T-helper 1 cell treated with Interleukin-12 subunit alpha and Interleukin-12 subunit beta and Interleukin-4 antibody, amounts not matched to agents 30 ng/mL and 1 ng/mL, for 36 hours (primary cell): ENCODE measurements at regions not wholly inside any gene's neighbourhood (a gene's known extent, or its start where the extent isn't known, plus 50 kb on each side); places are given as distances from the start of the nearest gene placed in this dataset.

Experiments
- intact Hi-C: fragments of 100-400 bp; cut with micrococcal nuclease; formaldehyde crosslinking; loops from one replicate; pipeline ENCODE4 v1.15.1; 2024

DNA sequence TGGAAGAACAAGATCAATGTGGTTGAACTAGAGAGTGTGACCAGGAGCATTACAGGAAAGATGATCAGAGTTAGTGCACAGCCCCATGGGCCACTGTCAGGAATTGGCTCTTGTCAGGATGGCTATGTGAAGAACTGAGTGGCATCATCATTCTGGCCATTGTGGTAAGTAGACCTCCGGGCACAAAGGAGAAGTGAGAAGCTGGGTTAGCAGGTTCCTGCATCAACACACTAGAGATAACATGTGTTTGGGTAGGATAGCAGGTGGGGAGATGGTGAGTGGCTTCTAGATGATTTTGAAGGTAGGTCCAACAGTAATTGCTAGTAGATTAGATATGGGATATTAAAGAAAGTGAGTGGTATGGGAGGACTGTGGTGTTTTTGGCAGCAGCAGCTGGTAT, 408.2 kb downstream of the TSN start:
- intact Hi-C loops = no loop called here

DNA sequence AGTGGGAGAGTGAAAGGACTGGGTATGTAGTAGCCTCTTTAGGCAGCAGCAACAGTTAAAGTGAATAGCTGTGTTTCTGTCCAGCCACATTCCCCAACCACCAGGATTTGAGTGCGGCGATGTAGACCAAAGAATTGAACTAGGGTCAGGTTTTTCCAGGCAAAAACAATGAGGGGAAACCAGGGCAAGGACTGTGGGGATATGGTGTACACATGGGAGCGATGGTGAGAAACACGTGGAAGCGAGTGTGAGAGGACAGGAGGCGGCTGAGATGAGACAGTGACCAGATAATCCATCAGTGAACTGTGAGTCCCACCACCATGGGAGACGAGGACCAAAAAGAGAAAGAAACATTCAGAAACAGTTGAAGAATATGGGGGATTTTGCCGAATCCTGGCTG, 409.5 kb downstream of the TSN start:
- intact Hi-C loops = no loop called here

GRCh38 chr2:122166820-122167219, 411.4 kb downstream of the TSN start:
- intact Hi-C loops = no loop called here

DNA sequence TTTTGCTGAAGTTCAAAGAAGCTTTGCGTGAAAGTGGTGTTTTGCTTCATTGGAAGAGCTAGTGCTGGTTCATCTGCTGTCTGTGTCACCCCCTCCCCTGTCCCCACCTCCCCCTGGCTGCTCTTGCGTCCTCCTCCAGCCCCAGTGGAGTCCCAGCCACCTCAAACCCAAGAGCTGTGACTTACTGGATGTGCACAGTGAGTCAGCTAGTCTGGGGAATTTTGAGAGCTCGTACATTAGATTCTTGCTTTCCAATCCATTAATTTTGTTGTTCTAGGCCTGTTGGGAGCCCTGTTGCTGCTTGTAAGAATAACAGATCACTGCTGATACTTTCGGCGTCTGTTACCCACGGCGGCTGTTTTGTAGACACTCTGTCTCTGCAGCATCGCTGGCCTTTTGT, 412.1 kb downstream of the TSN start:
- intact Hi-C loops = no loop called here

GRCh38 chr2:122168799-122169198, 413.3 kb downstream of the TSN start:
- intact Hi-C loops = no loop called here

- intact Hi-C loops = no loop called here
Observed at GRCh38 chr2:122172812-122173211, 417.4 kb downstream of the TSN start.

- intact Hi-C loops = no loop called here
Observed at GRCh38 chr2:122174061-122174460, 418.6 kb downstream of the TSN start.

DNA sequence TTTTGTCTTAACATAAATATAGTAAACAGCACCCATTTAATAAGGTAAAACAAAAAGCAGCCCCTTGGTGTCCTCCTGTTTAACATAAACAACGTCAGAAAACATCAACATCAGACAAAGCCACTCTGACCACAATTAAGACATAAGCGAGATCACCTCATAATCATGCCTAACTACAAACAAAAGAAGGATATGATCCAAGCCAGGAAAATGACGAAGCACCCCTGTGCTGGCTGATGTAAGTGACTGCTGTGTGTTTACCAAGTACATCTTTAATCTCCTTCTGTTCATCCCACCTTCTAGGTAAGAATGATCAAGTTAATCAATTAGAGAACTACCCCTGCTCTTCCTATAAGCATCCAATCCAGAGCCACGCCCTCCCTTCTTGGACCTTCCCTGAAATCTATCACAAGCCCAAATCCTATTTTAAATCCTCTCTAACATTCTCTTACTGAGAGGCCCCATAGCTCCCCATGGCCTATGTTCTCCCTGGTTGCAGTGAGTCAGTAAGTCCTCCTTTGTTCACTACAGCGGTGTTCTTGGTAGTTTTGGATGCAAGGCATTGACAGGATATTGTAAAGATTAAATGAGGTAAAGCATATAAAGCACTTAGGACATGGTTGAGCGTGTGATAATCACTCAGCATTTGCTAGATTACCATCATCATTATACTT, 424.2 kb downstream of the TSN start:
- intact Hi-C loops = no loop called here

DNA sequence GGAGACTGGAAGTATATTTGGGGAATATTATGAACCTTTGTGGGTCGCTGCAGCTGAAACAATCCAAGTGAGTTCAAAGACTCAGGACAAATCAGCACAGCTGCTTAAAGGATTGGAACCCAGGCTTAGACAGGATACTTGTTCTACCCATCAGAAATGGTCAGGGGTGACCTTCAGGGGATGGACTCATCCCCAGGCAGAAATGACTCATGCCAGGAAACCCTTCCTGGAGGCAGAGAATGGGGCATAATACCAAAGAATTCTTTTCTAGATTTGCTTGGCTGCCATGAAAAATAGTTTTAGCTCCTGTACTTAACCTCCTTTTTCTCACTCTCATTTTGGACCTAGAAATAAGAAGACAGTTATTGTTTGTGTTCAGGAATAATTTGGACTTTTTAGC, 425.5 kb downstream of the TSN start:
- intact Hi-C loops = no loop called here

DNA sequence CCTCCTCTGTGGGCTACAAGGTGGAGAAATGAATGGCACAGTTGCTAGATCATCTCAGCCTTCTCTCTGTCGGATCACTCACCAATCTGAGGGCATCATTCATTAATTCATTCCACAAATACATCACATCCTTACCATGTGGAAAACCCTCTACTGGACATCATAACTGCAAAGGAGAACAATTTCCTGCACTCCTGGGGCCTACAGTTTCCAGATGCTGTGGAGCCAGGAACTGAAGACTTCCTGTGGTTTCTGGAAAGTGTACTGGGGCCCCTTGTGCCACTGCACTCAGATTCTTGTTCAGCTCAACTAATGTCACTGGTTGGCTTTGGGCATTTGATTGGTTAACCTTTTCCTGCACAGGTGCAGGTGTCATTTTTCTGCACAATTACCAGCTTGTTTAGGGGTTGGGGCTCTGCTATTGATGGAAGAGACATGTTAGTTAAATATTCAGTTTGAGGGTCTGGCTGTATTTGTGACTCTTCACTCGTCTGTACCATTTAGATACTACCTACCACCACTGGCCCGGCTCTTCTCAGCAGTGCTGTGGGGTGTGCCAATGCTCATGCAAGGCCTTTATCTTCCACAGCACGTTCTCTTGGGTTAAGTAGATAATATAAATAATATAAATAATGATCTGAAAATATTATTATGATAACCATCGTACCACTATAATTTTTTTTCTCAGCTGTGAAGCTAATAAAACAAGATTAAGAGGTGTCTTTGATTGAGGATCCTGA, 427.3 kb downstream of the TSN start:
- intact Hi-C loops = no loop called here

DNA sequence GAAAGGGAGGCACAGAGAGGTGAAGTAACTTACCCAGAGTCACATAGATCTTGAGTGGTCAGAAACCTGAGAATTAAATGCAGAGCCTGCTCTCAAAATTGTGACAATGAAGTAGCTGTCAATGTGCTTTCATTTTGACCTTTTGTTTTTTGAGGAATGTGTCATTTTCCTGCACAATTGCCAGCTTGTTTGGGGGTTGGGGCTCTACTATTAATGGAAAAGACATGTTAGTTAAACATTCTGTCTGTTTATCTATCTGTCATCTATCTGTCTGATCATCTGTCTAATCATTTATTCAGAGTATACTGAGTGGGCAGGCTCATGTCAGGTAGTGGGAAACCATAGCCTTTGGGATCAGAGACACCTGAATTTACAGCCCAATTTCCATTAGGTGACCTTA, 428.4 kb downstream of the TSN start:
- intact Hi-C loops = no loop called here

- intact Hi-C loops = no loop called here
Observed at GRCh38 chr2:122186761-122187222, 431.3 kb downstream of the TSN start.

GRCh38 chr2:122191331-122191730, 435.9 kb downstream of the TSN start:
- intact Hi-C loops = no loop called here

DNA sequence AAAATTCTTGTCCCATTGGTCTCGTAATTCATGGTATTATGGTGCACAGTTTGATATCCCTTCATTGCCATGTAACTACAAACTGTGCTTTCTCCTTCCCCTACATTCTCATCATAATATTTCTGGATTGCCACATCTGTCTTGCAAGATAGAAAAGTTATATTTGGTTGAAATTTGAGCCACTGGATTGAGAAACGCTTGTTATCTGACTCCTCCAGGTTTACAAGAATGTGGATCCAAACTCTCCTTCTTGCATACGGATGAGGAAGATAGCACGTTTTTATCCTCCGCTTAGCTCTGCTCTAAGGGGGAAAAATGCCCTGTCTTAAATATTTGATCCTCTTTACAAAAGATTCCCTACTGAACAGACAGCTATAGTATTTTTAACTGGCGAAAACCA, 438.2 kb downstream of the TSN start:
- intact Hi-C loops = no loop called here

GRCh38 chr2:122194546-122194945, 439.1 kb downstream of the TSN start:
- intact Hi-C loops = no loop called here

GRCh38 chr2:122203523-122203922, 448.1 kb downstream of the TSN start:
- intact Hi-C loops = no loop called here

DNA sequence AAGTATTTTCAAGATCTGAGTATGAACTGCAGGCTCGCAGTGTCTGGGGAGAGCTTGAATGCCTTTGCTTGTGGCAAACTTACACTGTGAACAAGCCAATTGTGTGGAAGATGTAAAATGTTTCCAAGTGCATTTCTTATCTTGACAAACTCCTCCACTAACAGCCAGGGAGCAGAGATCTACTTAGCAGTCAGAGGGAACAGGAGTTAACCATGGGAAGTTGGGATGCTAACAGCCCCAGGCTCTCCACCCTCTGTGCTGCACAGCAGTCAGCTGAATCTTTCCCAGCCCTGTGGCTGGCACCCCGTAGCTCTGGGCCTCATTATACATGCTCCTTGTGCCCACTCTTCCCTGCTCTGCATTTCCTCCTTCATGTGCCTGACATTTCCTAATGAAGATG, 450.2 kb downstream of the TSN start:
- intact Hi-C loops = no loop called here

DNA sequence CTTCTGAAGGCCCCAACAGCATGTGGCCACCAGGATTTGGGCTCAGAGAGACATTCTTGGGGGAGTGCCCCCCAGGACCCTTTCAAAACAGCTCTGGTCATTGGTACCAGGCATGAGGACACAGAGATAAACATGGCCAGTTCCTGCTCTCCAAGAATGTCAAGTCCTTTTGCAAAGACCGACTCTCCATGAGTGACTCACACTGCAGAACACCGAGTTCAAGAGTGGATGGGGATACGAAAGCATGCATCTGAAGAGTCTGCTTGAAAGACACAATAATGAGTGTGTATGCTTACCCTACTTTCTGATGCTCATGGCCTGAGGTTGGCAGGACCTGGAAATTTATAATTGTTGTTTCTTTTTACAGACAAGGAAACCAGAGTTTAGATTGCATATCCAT, 450.6 kb downstream of the TSN start:
- intact Hi-C loops = no loop called here

GRCh38 chr2:122209377-122209776, 453.9 kb downstream of the TSN start:
- intact Hi-C loops = no loop called here

- intact Hi-C loops = no loop called here
Observed at GRCh38 chr2:122210065-122210464, 454.6 kb downstream of the TSN start.

DNA sequence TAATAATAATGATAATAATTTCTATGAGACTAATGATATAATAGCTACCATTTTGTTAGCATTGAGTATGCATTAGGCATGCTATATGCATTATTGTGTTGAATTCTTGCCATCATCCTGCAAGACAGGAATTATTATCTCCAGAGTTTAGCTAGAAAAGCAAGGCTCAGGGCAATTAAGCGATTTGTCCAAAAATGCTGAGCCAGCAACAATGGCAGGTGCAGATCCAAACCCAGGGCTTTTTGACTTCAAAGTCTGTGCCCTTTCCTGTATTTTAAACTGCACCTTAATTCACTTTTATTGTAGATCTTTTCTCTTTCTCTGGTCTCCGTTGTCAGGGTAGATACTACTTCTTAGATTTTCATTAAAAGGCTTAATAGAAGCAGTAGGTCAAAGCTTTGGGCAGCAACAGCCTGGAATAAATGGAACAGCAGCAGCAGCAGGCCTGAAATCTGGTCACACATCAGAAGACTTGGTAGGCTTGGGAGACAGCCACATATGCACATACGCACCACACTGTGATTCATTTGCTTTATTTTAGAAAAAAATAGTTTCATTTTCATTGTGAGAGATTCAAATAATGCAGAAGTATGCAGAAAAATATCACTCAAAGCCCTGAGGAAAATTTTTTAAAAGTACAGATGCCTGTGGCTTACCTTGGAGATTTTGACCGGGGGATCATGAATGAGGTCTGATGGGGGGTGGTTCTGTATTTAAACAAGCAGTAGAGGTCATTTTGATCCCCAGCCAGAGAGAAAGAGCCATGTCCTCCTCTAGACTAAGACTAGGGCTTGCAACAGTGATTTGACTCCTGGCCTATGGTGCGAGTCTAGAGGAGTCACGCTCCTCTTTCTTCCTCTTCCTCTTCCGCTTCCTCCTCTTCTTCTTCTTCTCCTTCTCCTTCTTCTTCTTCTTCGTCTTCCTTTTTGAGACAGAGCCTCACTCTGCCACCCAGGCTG, 455.7 kb downstream of the TSN start:
- intact Hi-C loops = no loop called here

GRCh38 chr2:122213312-122213711, 457.9 kb downstream of the TSN start:
- intact Hi-C loops = no loop called here
